Thoracic aorta (tissue), 2 donors: ENCODE measurements at regions not wholly inside any gene's neighbourhood (a gene's known extent, or its start where the extent isn't known, plus 50 kb on each side); places are given as distances from the start of the nearest gene placed in this dataset.

ENCODE experiments used
- ATAC-seq: fragments of 150-250 bp; one replicate; pipeline ENCODE4 v1.8.0; 2017; ENCODE audit warnings: low read depth; ENCODE audit not compliant: insufficient number of reproducible peaks, low FRiP score
- DNase-seq: peaks from one replicate; pipeline ENCODE4 v3.0.0-alpha.2; 2020; ENCODE audit warnings: low spot score
- H3K27ac ChIP-seq, 2 donors: fragments of 200-600 bp; sonication (generic); 1 replicate in 1 of 2; 2 replicates in 1 of 2; pipeline ENCODE4 v1.5.1; 2016; ENCODE audit warnings: mild to moderate bottlenecking in 2 of 2, moderate library complexity in 2 of 2
- H3K27me3 ChIP-seq: fragments of 200-600 bp; sonication (generic); replicated peaks from 2 replicates; pipeline ENCODE4 v1.6.0; 2016; ENCODE audit warnings: mild to moderate bottlenecking; ENCODE audit not compliant: insufficient read depth
- H3K36me3 ChIP-seq: fragments of 200-600 bp; sonication (generic); one replicate; pipeline ENCODE4 v1.5.1; 2016
- H3K4me1 ChIP-seq, 2 donors: fragments of 200-600 bp; sonication (generic); 1 replicate in 1 of 2; 2 replicates in 1 of 2; pipeline versions ENCODE4 v1.5.1 to v1.6.0; 2016; ENCODE audit warnings: low read depth in 2 of 2, mild to moderate bottlenecking in 1 of 2; ENCODE audit not compliant: control insufficient read depth in 1 of 2
- H3K4me3 ChIP-seq: fragments of 200-600 bp; sonication (generic); 2 replicates; pipeline ENCODE4 v1.5.1; 2016; ENCODE audit warnings: mild to moderate bottlenecking
- H3K9me3 ChIP-seq: fragments of 200-600 bp; sonication (generic); 2 replicates; pipeline ENCODE4 v1.5.1; 2016
- TF ChIP-seq, protein P1 (sequence below): fragments of 200-600 bp; sonication (generic); IDR thresholded peaks from one replicate; pipeline ENCODE4 v1.5.1; 2019; ENCODE audit warnings: antibody characterized with exemption

DNA sequence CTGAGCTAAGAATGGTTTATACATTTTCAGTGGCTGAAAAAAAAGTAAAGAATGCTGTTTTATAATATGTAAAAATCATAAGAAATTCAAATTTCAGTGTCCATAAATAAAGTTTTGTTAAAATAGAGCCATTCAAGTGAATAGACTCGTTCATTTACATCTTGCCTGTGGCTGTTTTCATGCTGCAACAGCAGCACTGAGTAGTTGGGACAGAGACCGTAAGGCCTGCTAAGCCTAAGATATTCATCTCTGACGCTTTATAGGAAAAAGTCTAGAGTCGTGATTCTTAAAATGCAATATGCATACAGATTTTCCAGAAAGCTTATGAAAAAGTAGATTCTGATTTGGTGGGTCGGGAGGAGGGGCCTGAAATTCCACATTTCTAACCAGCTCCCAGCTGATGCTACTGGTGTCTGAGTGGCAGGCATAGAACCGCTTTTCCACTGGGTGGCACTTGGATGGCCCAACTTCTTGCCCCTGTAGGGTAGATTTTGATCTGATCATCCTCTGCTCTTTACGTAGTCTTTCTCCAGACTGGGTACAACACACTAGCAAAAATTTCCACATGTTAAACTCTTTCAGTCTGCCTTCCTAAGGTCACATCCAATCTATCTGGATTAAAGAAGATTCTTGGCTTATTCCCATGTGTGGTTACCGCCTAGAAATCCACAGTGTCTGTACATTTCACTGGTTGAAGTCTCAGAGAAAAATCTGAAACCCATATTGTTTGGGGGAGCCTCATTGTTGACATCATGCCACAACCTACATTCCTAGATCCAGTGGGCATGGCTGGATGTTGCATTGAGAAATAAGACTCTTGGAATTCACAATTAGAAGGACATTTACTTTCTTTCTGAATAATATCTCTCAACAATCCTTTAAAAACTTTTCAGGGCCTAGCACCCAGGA lies 151.2 kb downstream of the C12orf75 start:
- TF ChIP-seq, protein P1, sequence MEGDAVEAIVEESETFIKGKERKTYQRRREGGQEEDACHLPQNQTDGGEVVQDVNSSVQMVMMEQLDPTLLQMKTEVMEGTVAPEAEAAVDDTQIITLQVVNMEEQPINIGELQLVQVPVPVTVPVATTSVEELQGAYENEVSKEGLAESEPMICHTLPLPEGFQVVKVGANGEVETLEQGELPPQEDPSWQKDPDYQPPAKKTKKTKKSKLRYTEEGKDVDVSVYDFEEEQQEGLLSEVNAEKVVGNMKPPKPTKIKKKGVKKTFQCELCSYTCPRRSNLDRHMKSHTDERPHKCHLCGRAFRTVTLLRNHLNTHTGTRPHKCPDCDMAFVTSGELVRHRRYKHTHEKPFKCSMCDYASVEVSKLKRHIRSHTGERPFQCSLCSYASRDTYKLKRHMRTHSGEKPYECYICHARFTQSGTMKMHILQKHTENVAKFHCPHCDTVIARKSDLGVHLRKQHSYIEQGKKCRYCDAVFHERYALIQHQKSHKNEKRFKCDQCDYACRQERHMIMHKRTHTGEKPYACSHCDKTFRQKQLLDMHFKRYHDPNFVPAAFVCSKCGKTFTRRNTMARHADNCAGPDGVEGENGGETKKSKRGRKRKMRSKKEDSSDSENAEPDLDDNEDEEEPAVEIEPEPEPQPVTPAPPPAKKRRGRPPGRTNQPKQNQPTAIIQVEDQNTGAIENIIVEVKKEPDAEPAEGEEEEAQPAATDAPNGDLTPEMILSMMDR: no peak
- H3K4me1 ChIP-seq: no peaks in the 10 kb centered on the region
- no peak for DNase-seq

DNA sequence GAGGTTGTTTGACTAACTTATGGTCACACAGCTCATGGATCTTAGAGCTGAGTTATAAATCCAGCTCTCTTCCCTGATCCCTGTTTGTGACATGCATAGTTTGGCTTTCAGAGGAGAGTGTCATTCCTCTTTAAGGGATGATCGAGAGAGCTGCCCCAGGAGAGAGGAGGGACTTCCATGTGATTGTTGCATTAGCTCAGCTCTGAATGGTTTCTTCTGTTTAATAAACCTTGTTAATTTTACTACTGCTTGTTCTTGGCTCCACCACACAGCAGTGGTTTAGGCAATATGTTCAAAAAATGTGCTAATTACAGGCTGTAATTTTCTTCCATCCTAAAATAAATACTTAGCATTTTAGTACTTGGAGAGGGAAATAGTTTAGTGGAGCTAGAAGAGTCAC lies 152.5 kb downstream of the C12orf75 start:
- Histone ChIP-seq H3K36me3 (no peaks in the 10 kb centered on the region), H3K9me3 (no peaks in the 10 kb centered on the region), H3K4me3 (no peak overlapping the region), H3K4me1 (no peaks in the 10 kb centered on the region), H3K27me3 (no peaks in the 10 kb centered on the region), H3K27ac (no peak overlapping the region)
- ATAC-seq (no peak), DNase-seq (no peak)
- TF ChIP-seq, protein P1: no peak

More for the DNA sequence above, 151.2 kb downstream of the C12orf75 start:
- no peak overlapping the region for H3K27ac ChIP-seq
- no peaks in the 10 kb centered on the region for H3K27me3 ChIP-seq
- no peak overlapping the region for H3K4me3 ChIP-seq
- ATAC-seq: no peak
- H3K9me3 ChIP-seq: no peaks in the 10 kb centered on the region
- no peaks in the 10 kb centered on the region for H3K36me3 ChIP-seq

DNA sequence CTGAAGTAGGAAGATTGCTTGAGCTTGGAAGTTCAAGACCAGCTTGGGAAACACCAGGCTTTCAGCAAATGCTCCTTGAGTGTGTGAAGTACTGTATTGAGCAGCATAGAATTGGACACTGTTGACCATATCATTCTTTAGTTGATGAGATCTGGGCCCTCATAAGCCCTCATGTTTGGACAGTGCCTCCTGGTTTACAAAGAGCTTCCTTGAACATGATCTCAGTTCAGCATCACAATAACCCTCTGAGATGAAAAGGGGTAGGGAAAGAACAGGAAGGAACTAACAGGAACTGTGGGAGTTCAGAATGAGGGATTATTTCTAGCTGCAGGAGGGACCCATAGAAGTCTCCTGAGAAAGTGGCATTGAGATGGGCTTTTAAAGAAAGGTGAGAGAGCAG lies 153.2 kb downstream of the C12orf75 start:
- ATAC-seq: no peak
- Histone ChIP-seq H3K4me3 (no peak overlapping the region), H3K9me3 (no peaks in the 10 kb centered on the region), H3K27me3 (no peaks in the 10 kb centered on the region), H3K36me3 (no peaks in the 10 kb centered on the region), H3K4me1 (no peaks in the 10 kb centered on the region), H3K27ac (no peak overlapping the region)
- TF ChIP-seq, protein P1: no peak
- no peak for DNase-seq

DNA sequence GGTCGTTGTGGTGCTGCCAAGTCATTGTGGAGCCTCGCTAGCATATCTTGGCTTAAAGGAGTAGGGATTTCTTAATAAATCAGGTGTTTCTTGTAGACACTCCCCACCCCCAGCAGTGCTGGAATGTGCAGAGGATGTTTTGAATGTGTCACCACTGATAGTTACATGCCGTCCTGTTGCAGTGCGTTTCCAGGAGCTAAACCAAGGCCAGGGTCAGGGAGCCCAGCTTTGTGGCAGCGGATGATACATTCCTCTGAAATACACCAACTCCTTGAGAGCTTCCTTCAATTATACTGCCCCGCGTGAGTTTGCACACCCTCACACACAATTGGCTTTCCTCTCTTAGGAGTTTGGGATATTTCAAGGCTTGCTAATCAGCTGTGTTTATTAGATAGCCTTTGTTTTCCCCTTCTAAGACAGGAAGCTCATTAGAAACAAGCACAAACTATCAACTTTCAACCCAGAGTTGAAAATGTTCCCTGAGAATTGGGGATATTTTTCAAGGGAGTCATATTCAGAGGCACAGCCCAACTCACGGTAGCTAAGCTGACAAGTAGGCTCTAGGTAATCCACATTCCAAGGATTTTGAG lies 154.9 kb downstream of the C12orf75 start:
- TF ChIP-seq, protein P1: no peak
- DNase-seq (no peak), ATAC-seq (no peak)
- Histone ChIP-seq H3K27ac (no peak overlapping the region), H3K4me3 (no peak overlapping the region), H3K36me3 (no peaks in the 10 kb centered on the region), H3K4me1 (no peaks in the 10 kb centered on the region), H3K9me3 (no peaks in the 10 kb centered on the region), H3K27me3 (no peaks in the 10 kb centered on the region)

DNA sequence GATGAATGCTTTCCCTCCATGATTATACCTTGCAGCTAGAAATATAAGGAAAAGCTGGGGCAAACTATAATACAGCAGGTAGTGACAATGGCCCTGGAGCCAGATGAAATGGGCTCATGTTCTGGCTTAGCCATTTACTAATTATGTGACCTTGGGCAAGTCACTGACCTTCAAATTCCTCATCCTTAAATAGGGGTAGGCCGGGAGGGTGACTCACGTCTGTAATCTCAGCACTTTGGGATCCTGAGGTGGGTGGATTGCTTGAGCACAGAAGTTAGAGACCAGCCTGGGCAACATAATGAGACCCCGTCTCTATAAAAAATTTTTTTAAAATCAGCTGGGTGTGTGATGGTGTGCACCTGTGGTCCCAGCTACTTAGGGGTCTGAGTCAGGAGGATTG lies 155.4 kb downstream of the C12orf75 start:
- Histone ChIP-seq H3K9me3 (no peaks in the 10 kb centered on the region), H3K27ac (no peak overlapping the region), H3K27me3 (no peaks in the 10 kb centered on the region), H3K4me1 (no peaks in the 10 kb centered on the region), H3K4me3 (no peak overlapping the region), H3K36me3 (no peaks in the 10 kb centered on the region)
- ATAC-seq: no peak
- TF ChIP-seq, protein P1: no peak
- no peak for DNase-seq
